ENCODE measurements at regions not wholly inside any gene's neighbourhood (a gene's known extent, or its start where the extent isn't known, plus 50 kb on each side); places are given as distances from the start of the nearest gene placed in this dataset.

- TF ChIP-seq CTCF (IDR thresholded peaks at IDR 0.05; ENCODE audit: low read depth, low read length, poor library complexity, severe bottlenecking) (no peak), EZH2phosphoT487 (IDR thresholded peaks at IDR 0.05; ENCODE audit: borderline replicate concordance, low read length) (no peak)
Observed at GRCh38 chr6:19943042-19943441, 105.9 kb downstream of the ID4 start.

Data from DOHH2 (cell line).